SKM-1 (cell line): ENCODE measurements at regions not wholly inside any gene's neighbourhood (a gene's known extent, or its start where the extent isn't known, plus 50 kb on each side); places are given as distances from the start of the nearest gene placed in this dataset.

ENCODE experiments used
- DNase-seq: peaks from one replicate; lab custom pipeline; 2025; ENCODE audit not compliant: unreplicated experiment; lab: John Stamatoyannopoulos, UW

- DNase-seq = no peak
Measured at GRCh38 chr12:125720961-125721360, 655.7 kb downstream of the AACS start.

- DNase-seq = no peak
Measured at GRCh38 chr12:125734137-125734536, 668.9 kb downstream of the AACS start.

- no peak for DNase-seq
Measured at GRCh38 chr12:125738211-125738610, 673.0 kb downstream of the AACS start.

GRCh38 chr12:125742413-125742812 lies 677.2 kb downstream of the AACS start:
- DNase-seq = no peak

GRCh38 chr12:125744201-125744600 lies 679.0 kb downstream of the AACS start:
- no peak for DNase-seq

- no peak for DNase-seq
Measured at GRCh38 chr12:125755512-125755911, 690.3 kb downstream of the AACS start.

- no peak for DNase-seq
Measured at GRCh38 chr12:125766091-125766490, 700.9 kb downstream of the AACS start.

GRCh38 chr12:125772403-125772802 lies 707.2 kb downstream of the AACS start:
- DNase-seq = no peak

GRCh38 chr12:125773033-125773640 lies 707.9 kb downstream of the AACS start:
- DNase-seq = no peak

GRCh38 chr12:125775507-125775906 lies 710.3 kb downstream of the AACS start:
- DNase-seq = no peak

- DNase-seq = no peak
Measured at GRCh38 chr12:125776212-125776611, 711.0 kb downstream of the AACS start.

- DNase-seq = no peak
Measured at GRCh38 chr12:125786143-125786542, 720.9 kb downstream of the AACS start.

- DNase-seq = no peak
Measured at GRCh38 chr12:125794401-125794800, 729.2 kb downstream of the AACS start.

GRCh38 chr12:125797421-125798175 lies 732.4 kb downstream of the AACS start:
- no peak for DNase-seq

- no peak for DNase-seq
Measured at GRCh38 chr12:125804660-125805059, 739.4 kb downstream of the AACS start.

- DNase-seq = no peak
Measured at GRCh38 chr12:125824276-125824675, 759.0 kb downstream of the AACS start.

GRCh38 chr12:125835852-125836251 lies 770.6 kb downstream of the AACS start:
- no peak for DNase-seq

GRCh38 chr12:125836647-125837046 lies 771.4 kb downstream of the AACS start:
- no peak for DNase-seq

GRCh38 chr12:125841332-125841731 lies 776.1 kb downstream of the AACS start:
- DNase-seq = no peak

- no peak for DNase-seq
Measured at GRCh38 chr12:125852116-125852515, 786.9 kb downstream of the AACS start.

GRCh38 chr12:125852679-125853078 lies 787.4 kb downstream of the AACS start:
- no peak for DNase-seq

GRCh38 chr12:125853670-125854069 lies 788.4 kb downstream of the AACS start:
- no peak for DNase-seq

- no peak for DNase-seq
Measured at GRCh38 chr12:125856366-125856765, 791.1 kb downstream of the AACS start.
